Gastrocnemius medialis (tissue), 4 donors: ENCODE measurements at regions not wholly inside any gene's neighbourhood (a gene's known extent, or its start where the extent isn't known, plus 50 kb on each side); places are given as distances from the start of the nearest gene placed in this dataset.

Experiments
- ATAC-seq, 2 donors: fragments of 150-250 bp; one replicate each; pipeline ENCODE4 v1.9.1; 2016
- DNase-seq, 2 donors: peaks; one replicate each; pipeline ENCODE4 v3.0.0-alpha.2; 2019
- H3K27ac ChIP-seq, 4 donors: fragments of 200-600 bp; sonication (generic); 1 replicate in 1 of 4; 2 replicates in 3 of 4; pipeline ENCODE4 v1.5.1; 2016 to 2018; ENCODE audit warnings: mild to moderate bottlenecking in 2 of 4, moderate library complexity in 1 of 4
- H3K27me3 ChIP-seq, 3 donors: fragments of 200-600 bp; sonication (generic) in 2 of 3; 1 replicate in 1 of 3; 2 replicates in 2 of 3; pipeline versions ENCODE4 v1.5.1 to v1.6.0; 2016 to 2019; ENCODE audit warnings: mild to moderate bottlenecking in 1 of 3, moderate library complexity in 1 of 3
- H3K36me3 ChIP-seq, 2 donors: fragments of 200-600 bp; sonication (generic) in 1 of 2; one replicate each; pipeline ENCODE4 v1.5.1; 2017 to 2018
- H3K4me1 ChIP-seq, 2 donors: fragments of 200-600 bp; sonication (generic) in 1 of 2; one replicate each; pipeline ENCODE4 v1.5.1; 2016 to 2017; ENCODE audit warnings: mild to moderate bottlenecking in 2 of 2
- H3K4me3 ChIP-seq, 4 donors: fragments of 200-600 bp; sonication (generic) in 3 of 4; 1 replicate in 1 of 4; 2 replicates in 3 of 4; pipeline ENCODE4 v1.5.1; 2016 to 2019; ENCODE audit warnings: mild to moderate bottlenecking in 2 of 4
- H3K9me3 ChIP-seq, 3 donors: fragments of 200-600 bp; sonication (generic) in 2 of 3; 1 replicate in 1 of 3; 2 replicates in 2 of 3; pipeline ENCODE4 v1.5.1; 2016 to 2019
- POLR2A ChIP-seq, 2 donors: fragments of 450-650 bp; IDR thresholded peaks; one replicate each; pipeline ENCODE4 v1.6.1; 2017; ENCODE audit warnings: antibody characterized with exemption in 2 of 2, mild to moderate bottlenecking in 2 of 2, moderate library complexity in 2 of 2
- in situ Hi-C, 4 donors: fragments of 200-750 bp; cut with MboI; loops; one replicate each; pipeline versions ENCODE4 v1.15.0 to v1.8.0; 2017; ENCODE audit warnings: low sequenced_read_pairs in 4 of 4
- intact Hi-C: fragments of 100-400 bp; cut with DNase I; formaldehyde crosslinking; loops from one replicate; pipeline ENCODE4 v1.15.1; 2023; ENCODE audit warnings: low total_unique reads
- TF ChIP-seq, protein P1 (sequence below), 5 experiments: fragments of 450-650 bp in 3 of 5; fragments of 200-600 bp in 2 of 5; sonication (generic) in 2 of 5; IDR thresholded peaks in 4 of 5; conservative IDR thresholded peaks in 1 of 5; 1 replicate in 4 of 5; 2 replicates in 1 of 5; pipeline ENCODE4 v1.5.1; 2016 to 2019; ENCODE audit warnings: antibody characterized with exemption in 5 of 5, mild to moderate bottlenecking in 3 of 5, moderate library complexity in 3 of 5

DNA sequence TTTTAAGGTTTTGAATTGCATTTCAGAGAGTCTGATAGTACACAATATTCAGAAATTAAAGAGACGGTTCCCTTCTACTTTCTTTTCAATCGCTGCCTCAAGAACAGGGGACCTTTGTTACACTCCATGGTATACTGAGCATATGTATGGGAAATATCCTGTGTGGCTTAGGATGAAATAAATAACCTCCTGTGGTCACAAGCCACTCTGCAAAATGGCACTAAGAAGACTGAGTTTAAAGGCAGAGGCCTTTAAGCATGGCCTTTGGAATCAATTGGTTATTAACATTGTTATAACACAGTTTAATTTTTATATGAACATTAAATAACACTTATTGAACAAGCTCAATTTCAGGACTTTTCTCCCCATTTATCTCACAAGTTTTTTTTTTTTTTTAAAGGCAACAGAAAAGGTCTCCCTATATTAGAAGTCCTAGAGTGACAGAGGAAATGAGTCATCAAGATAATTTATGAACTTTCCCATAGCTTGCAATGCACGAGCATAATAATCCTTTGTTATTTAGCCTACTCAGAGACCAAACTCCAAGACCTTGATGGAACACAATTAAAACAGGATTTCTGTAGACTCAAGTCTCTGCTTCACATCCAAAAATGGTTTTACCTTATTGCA lies 341.9 kb downstream of the TMEM167A start:
- ATAC-seq: no peak
- no peak for DNase-seq

DNA sequence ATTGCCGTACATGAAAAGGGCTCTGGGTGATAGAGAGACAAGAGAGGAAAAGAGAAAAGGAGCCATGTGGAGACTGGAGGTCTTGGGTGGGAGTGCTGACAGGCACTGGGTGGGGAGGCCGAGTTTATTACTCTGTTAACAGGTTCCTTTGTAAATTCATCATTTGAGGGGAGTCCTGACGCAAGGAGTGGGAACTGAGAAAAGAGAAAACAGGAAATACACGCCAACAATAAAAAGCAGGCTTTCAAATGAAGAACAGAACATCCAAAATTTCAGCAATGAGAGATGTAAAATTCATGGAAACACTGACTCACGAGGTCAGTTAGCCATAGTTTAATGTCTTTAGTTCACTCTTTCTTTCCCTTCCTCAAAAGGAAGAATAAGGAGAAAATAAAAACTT lies 342.8 kb downstream of the TMEM167A start:
- in situ Hi-C loops: no loop called here
- no peaks in the 10 kb centered on the region for H3K4me1 ChIP-seq
- intact Hi-C loops: no loop called here
- H3K4me3 ChIP-seq: no peak overlapping the region
- H3K27ac ChIP-seq: no peak overlapping the region
- H3K27me3 ChIP-seq: no peaks in the 10 kb centered on the region
- no peaks in the 10 kb centered on the region for H3K9me3 ChIP-seq
- H3K36me3 ChIP-seq: no peaks in the 10 kb centered on the region
- ATAC-seq (no peak), DNase-seq (no peak)
- TF ChIP-seq POLR2A (IDR thresholded peaks at IDR 0.05): no peak
- TF ChIP-seq, protein P1, sequence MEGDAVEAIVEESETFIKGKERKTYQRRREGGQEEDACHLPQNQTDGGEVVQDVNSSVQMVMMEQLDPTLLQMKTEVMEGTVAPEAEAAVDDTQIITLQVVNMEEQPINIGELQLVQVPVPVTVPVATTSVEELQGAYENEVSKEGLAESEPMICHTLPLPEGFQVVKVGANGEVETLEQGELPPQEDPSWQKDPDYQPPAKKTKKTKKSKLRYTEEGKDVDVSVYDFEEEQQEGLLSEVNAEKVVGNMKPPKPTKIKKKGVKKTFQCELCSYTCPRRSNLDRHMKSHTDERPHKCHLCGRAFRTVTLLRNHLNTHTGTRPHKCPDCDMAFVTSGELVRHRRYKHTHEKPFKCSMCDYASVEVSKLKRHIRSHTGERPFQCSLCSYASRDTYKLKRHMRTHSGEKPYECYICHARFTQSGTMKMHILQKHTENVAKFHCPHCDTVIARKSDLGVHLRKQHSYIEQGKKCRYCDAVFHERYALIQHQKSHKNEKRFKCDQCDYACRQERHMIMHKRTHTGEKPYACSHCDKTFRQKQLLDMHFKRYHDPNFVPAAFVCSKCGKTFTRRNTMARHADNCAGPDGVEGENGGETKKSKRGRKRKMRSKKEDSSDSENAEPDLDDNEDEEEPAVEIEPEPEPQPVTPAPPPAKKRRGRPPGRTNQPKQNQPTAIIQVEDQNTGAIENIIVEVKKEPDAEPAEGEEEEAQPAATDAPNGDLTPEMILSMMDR (IDR thresholded peaks at IDR 0.05 in 4 of 5, conservative IDR thresholded peaks at IDR 0.05 in 1 of 5): no peak

More for the DNA sequence above, 341.9 kb downstream of the TMEM167A start:
- no peak overlapping the region for H3K27ac ChIP-seq
- H3K9me3 ChIP-seq: no peaks in the 10 kb centered on the region
- in situ Hi-C loops (no loop called here), intact Hi-C loops (no loop called here)
- TF ChIP-seq, protein P1 (IDR thresholded peaks at IDR 0.05 in 4 of 5, conservative IDR thresholded peaks at IDR 0.05 in 1 of 5): no peak
- no peak for TF ChIP-seq POLR2A (IDR thresholded peaks at IDR 0.05)
- H3K4me1 ChIP-seq: no peaks in the 10 kb centered on the region
- no peaks in the 10 kb centered on the region for H3K27me3 ChIP-seq
- H3K36me3 ChIP-seq: no peaks in the 10 kb centered on the region
- no peak overlapping the region for H3K4me3 ChIP-seq

DNA sequence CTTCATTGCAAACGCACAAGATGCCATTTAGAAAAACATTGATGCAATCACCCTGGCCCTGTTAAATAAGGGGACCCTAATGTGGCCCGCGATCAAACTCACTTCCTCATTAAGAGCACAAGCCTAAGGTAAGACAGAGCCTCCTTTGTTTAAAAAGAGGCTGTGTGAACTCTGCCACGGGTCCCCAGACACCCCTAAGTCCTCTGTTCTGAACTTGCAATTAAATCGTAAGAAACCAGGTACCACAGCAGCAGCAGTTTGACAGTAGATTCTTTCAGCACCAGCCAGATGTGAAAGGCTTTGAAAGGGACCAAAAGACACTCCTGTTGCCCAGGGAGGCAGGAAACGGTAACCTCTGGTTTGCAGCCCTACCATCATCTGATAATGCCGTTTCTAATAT lies 346.3 kb downstream of the TMEM167A start:
- ATAC-seq (no peak), DNase-seq (no peak)
- Histone ChIP-seq H3K4me1 (no peaks in the 10 kb centered on the region), H3K27ac (no peak overlapping the region), H3K27me3 (no peaks in the 10 kb centered on the region), H3K4me3 (no peak overlapping the region), H3K9me3 (no peaks in the 10 kb centered on the region), H3K36me3 (no peaks in the 10 kb centered on the region)
- TF ChIP-seq POLR2A (IDR thresholded peaks at IDR 0.05): no peak
- TF ChIP-seq, protein P1 (IDR thresholded peaks at IDR 0.05 in 4 of 5, conservative IDR thresholded peaks at IDR 0.05 in 1 of 5): no peak
- in situ Hi-C loops: no loop called here
- intact Hi-C loops: no loop called here

DNA sequence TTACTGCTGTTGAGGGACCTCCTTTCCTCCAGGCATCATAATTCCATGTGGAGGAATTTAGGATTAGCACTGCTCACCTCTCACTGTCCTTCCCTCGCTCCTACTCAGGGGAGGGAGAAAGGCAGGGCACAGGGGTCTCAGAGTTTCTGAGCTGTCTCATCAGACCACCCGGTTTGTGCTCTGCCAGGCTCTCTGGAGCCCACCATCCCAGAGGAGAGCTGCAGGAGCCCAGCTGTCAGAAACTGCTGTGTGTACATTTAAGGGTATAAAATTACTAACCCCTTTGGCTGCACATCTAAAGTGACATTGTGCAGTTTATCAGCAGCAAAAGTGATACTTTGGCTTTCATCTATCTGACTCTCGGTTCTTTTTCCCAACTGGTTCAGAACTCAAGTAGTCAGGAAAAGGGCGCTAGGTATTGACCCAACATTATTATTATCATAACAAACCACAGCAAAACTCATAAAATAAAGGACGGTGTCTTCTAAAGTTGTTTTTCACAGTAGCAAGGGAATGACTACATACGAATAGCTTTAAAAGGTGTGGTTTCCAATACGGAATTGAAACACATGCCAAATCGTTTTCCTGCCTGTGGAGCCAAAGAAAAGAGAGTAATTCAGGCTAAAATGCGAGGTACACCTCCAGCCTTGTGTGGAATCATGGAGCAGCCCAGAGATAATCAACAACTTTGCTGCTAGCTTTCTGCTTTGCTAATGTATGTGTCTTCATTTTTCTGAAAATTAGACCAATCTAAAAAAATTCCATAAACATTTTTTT lies 348.1 kb downstream of the TMEM167A start:
- H3K36me3 ChIP-seq: no peaks in the 10 kb centered on the region
- H3K4me3 ChIP-seq: no peak overlapping the region
- no peaks in the 10 kb centered on the region for H3K27me3 ChIP-seq
- intact Hi-C loops (no loop called here), in situ Hi-C loops (no loop called here)
- no peak overlapping the region for H3K27ac ChIP-seq
- ATAC-seq: no peak
- no peaks in the 10 kb centered on the region for H3K9me3 ChIP-seq
- no peak for DNase-seq
- TF ChIP-seq POLR2A (IDR thresholded peaks at IDR 0.05): no peak
- TF ChIP-seq, protein P1 (IDR thresholded peaks at IDR 0.05 in 4 of 5, conservative IDR thresholded peaks at IDR 0.05 in 1 of 5): no peak
- no peaks in the 10 kb centered on the region for H3K4me1 ChIP-seq
